ENCODE measurements at regions not wholly inside any gene's neighbourhood (a gene's known extent, or its start where the extent isn't known, plus 50 kb on each side); places are given as distances from the start of the nearest gene placed in this dataset.

- no peak for DNase-seq (ENCODE audit: low read depth)
- H3K4me3 ChIP-seq (ENCODE audit: control insufficient read depth, low read depth, low read length): no peak overlapping the region
- TF ChIP-seq CTCF (IDR thresholded peaks at IDR 0.05; ENCODE audit: control insufficient read depth, insufficient read depth, low read depth, low read length, missing control alignments): no peak
Observed at GRCh38 chr13:72156760-72157159, 289.8 kb upstream of the DACH1 start.

GRCh38 chr13:72153272-72153671, 286.3 kb upstream of the DACH1 start:
- no peak for TF ChIP-seq CTCF (IDR thresholded peaks at IDR 0.05; ENCODE audit: control insufficient read depth, insufficient read depth, low read depth, low read length, missing control alignments)
- H3K4me3 ChIP-seq (ENCODE audit: control insufficient read depth, low read depth, low read length): no peak overlapping the region
- DNase-seq (ENCODE audit: low read depth): no peak

- H3K4me3 ChIP-seq (ENCODE audit: control insufficient read depth, low read depth, low read length): no peak overlapping the region
- no peak for TF ChIP-seq CTCF (IDR thresholded peaks at IDR 0.05; ENCODE audit: control insufficient read depth, insufficient read depth, low read depth, low read length, missing control alignments)
- no peak for DNase-seq (ENCODE audit: low read depth)
Observed at GRCh38 chr13:72151241-72151640, 284.2 kb upstream of the DACH1 start.

- DNase-seq (ENCODE audit: low read depth): no peak
- no peak for TF ChIP-seq CTCF (IDR thresholded peaks at IDR 0.05; ENCODE audit: control insufficient read depth, insufficient read depth, low read depth, low read length, missing control alignments)
- H3K4me3 ChIP-seq (ENCODE audit: control insufficient read depth, low read depth, low read length): no peak overlapping the region
Observed at GRCh38 chr13:72150502-72150901, 283.5 kb upstream of the DACH1 start.

- no peak for TF ChIP-seq CTCF (IDR thresholded peaks at IDR 0.05; ENCODE audit: control insufficient read depth, insufficient read depth, low read depth, low read length, missing control alignments)
- H3K4me3 ChIP-seq (ENCODE audit: control insufficient read depth, low read depth, low read length): no peak overlapping the region
- no peak for DNase-seq (ENCODE audit: low read depth)
Observed at GRCh38 chr13:72149701-72150100, 282.7 kb upstream of the DACH1 start.

- no peak overlapping the region for H3K4me3 ChIP-seq (ENCODE audit: control insufficient read depth, low read depth, low read length)
- DNase-seq (ENCODE audit: low read depth): no peak
- no peak for TF ChIP-seq CTCF (IDR thresholded peaks at IDR 0.05; ENCODE audit: control insufficient read depth, insufficient read depth, low read depth, low read length, missing control alignments)
Observed at GRCh38 chr13:72146816-72147215, 279.8 kb upstream of the DACH1 start.

GRCh38 chr13:72145383-72145782, 278.4 kb upstream of the DACH1 start:
- TF ChIP-seq CTCF (IDR thresholded peaks at IDR 0.05; ENCODE audit: control insufficient read depth, insufficient read depth, low read depth, low read length, missing control alignments): no peak
- no peak for DNase-seq (ENCODE audit: low read depth)
- H3K4me3 ChIP-seq (ENCODE audit: control insufficient read depth, low read depth, low read length): no peak overlapping the region

Data from AG09309 (cell line).